Neural cell (in vitro differentiated cells): ENCODE measurements at regions not wholly inside any gene's neighbourhood (a gene's known extent, or its start where the extent isn't known, plus 50 kb on each side); places are given as distances from the start of the nearest gene placed in this dataset.
"Not testable (repeated sequence)": the region's sequence is repeated elsewhere in the genome, so short reads cannot be mapped to it uniquely, and the experiment has no call there.

Experiments
- H2AFZ ChIP-seq: fragments of 200-600, 300-800 bp; sonication (generic), shearing (Covaris generic); 2 replicates; pipeline ENCODE4 v1.6.0; 2014; ENCODE audit warnings: low read depth, mild to moderate bottlenecking, antibody characterized with exemption, low read length, moderate library complexity
- H3F3A ChIP-seq: fragments of 200-600 bp; shearing (Covaris generic); 2 replicates; pipeline ENCODE4 v1.6.1; 2016; ENCODE audit warnings: mild to moderate bottlenecking, moderate library complexity, mixed read lengths, antibody characterized with exemption, low read length; ENCODE audit not compliant: insufficient read depth, poor library complexity, severe bottlenecking
- H3K27ac ChIP-seq: fragments of 200-600, 300-800 bp; sonication (generic), shearing (Covaris generic); 2 replicates; pipeline ENCODE4 v1.5.1; 2014; ENCODE audit warnings: mild to moderate bottlenecking, low read length, moderate library complexity
- H3K27me3 ChIP-seq: fragments of 300-800, 200-600 bp; sonication (generic), shearing (Covaris generic); 2 replicates; pipeline ENCODE4 v1.6.0; 2014; ENCODE audit warnings: mild to moderate bottlenecking, low read depth, low read length, moderate library complexity; ENCODE audit not compliant: insufficient read depth
- H3K36me3 ChIP-seq: fragments of 300-800, 200-600 bp; sonication (generic), shearing (Covaris generic); 2 replicates; pipeline ENCODE4 v1.5.1; 2014; ENCODE audit warnings: mild to moderate bottlenecking, antibody characterized with exemption, low read length, moderate library complexity; ENCODE audit not compliant: insufficient read depth
- H3K4me2 ChIP-seq: fragments of 300-800, 200-600 bp; sonication (generic), shearing (Covaris generic); 2 replicates; pipeline ENCODE4 v1.6.0; 2014; ENCODE audit warnings: mild to moderate bottlenecking, low read length
- H3K4me3 ChIP-seq: fragments of 300-800, 200-600 bp; sonication (generic), shearing (Covaris generic); 2 replicates; pipeline ENCODE4 v1.5.1; 2014; ENCODE audit warnings: mild to moderate bottlenecking, low read length, moderate library complexity
- H3K79me2 ChIP-seq: fragments of 200-600 bp; shearing (Covaris generic); replicated peaks from 2 replicates; pipeline ENCODE4 v1.6.0; 2014; ENCODE audit warnings: mild to moderate bottlenecking, low read length, moderate library complexity; ENCODE audit not compliant: insufficient read depth
- H3K9ac ChIP-seq: fragments of 300-800, 200-600 bp; sonication (generic), shearing (Covaris generic); 2 replicates; pipeline ENCODE4 v1.6.1; 2016; ENCODE audit warnings: mild to moderate bottlenecking, low read length, mixed read lengths
- H3K9me2 ChIP-seq: fragments of 200-600 bp; shearing (Covaris generic); 2 replicates; pipeline ENCODE4 v1.6.1; 2016; ENCODE audit warnings: mild to moderate bottlenecking, low read length, mixed read lengths; ENCODE audit not compliant: insufficient read depth
- H3K9me3 ChIP-seq: fragments of 200-600, 300-800 bp; sonication (generic), shearing (Covaris generic); 2 replicates; pipeline ENCODE4 v1.6.1; 2016; ENCODE audit warnings: mild to moderate bottlenecking, mixed run types, low read length, moderate library complexity, mixed read lengths
- H4K20me1 ChIP-seq: fragments of 200-600 bp; shearing (Covaris generic); 2 replicates; pipeline ENCODE4 v1.6.1; 2016; ENCODE audit warnings: mild to moderate bottlenecking, mixed run types; ENCODE audit not compliant: insufficient read depth
- EP300 ChIP-seq: fragments of 450-650 bp; conservative IDR thresholded peaks from 2 replicates; pipeline ENCODE4 v1.6.1; 2014; ENCODE audit warnings: antibody characterized with exemption, mild to moderate bottlenecking, moderate library complexity; ENCODE audit not compliant: poor library complexity, severe bottlenecking
- EZH2 ChIP-seq: fragments of 200-600, 300-800 bp; shearing (Covaris generic), sonication (generic); IDR thresholded peaks from 2 replicates; pipeline ENCODE4 v1.6.1; 2014; ENCODE audit warnings: antibody characterized with exemption, low read length, borderline replicate concordance, mild to moderate bottlenecking; ENCODE audit not compliant: insufficient read depth, poor library complexity, severe bottlenecking
- MXI1 ChIP-seq: fragments of 450-650 bp; conservative IDR thresholded peaks from 2 replicates; pipeline ENCODE4 v1.6.1; 2014; ENCODE audit warnings: antibody characterized with exemption, mild to moderate bottlenecking; ENCODE audit not compliant: poor library complexity, severe bottlenecking
- POLR2AphosphoS5 ChIP-seq: IDR thresholded peaks from 2 replicates; pipeline ENCODE4 v1.6.1; 2012
- RAD21 ChIP-seq: fragments of 450-650 bp; conservative IDR thresholded peaks from 2 replicates; pipeline ENCODE4 v1.6.1; 2014; ENCODE audit warnings: antibody characterized with exemption, mild to moderate bottlenecking, moderate library complexity
- SMC3 ChIP-seq: fragments of 450-650 bp; conservative IDR thresholded peaks from 2 replicates; pipeline ENCODE4 v1.6.1; 2014; ENCODE audit warnings: antibody characterized with exemption, mild to moderate bottlenecking, moderate library complexity; ENCODE audit not compliant: poor library complexity
- TAF1 ChIP-seq: IDR thresholded peaks from 2 replicates; pipeline ENCODE4 v1.6.1; 2012; ENCODE audit warnings: low read depth
- TF ChIP-seq, protein P1 (sequence below): IDR thresholded peaks from 2 replicates; pipeline ENCODE4 v1.6.1; 2012; ENCODE audit warnings: borderline replicate concordance
- TF ChIP-seq, protein P2 (sequence below): fragments of 450-650 bp; IDR thresholded peaks from 2 replicates; pipeline ENCODE4 v1.5.1; 2014; ENCODE audit warnings: antibody characterized with exemption, mild to moderate bottlenecking, moderate library complexity; ENCODE audit not compliant: poor library complexity, severe bottlenecking

DNA sequence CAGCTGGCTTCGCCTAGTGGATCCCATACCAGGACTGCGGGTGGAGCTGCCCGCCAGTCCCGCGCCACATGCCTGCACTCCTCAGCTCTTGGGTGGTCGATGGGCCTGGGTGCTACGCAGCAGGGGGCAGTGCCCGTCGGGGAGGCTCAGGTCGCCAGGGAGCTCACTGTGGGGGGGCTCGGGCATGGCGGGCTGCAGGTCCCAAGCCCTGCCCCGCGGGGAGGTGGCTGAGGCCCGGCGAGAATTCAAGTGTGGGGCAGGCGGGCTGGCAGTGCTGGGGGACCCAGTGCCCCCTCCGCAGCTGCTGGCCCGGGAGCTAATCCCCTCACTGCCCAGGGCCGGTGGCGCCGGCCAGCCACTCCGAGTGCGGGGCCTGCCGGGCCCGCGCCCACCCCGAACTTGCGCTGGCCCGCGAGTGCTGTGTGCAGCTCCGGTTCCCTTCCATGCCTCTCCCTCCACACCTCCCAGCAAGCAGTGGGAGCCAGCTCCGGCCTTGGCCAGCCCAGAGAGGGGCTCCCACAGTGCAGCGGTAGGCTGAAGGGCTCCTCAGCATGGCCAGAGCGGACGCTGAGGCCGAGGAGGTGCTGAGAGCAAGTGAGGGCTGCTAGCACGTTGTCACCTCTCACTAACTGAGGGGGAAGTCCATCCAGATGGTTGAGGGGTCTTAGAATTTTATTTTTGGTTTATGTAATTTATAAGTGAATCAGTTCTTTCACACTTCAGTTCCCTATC is 85.2 kb upstream of the HMCN1 start:
- no peaks in the 10 kb centered on the region for H3K36me3 ChIP-seq
- no peaks in the 10 kb centered on the region for H3K27me3 ChIP-seq
- no peaks in the 10 kb centered on the region for H4K20me1 ChIP-seq
- TF ChIP-seq TAF1 = no peak
- no peak for TF ChIP-seq SMC3
- no peak for TF ChIP-seq MXI1
- no peak for TF ChIP-seq POLR2AphosphoS5
- TF ChIP-seq, protein P1, sequence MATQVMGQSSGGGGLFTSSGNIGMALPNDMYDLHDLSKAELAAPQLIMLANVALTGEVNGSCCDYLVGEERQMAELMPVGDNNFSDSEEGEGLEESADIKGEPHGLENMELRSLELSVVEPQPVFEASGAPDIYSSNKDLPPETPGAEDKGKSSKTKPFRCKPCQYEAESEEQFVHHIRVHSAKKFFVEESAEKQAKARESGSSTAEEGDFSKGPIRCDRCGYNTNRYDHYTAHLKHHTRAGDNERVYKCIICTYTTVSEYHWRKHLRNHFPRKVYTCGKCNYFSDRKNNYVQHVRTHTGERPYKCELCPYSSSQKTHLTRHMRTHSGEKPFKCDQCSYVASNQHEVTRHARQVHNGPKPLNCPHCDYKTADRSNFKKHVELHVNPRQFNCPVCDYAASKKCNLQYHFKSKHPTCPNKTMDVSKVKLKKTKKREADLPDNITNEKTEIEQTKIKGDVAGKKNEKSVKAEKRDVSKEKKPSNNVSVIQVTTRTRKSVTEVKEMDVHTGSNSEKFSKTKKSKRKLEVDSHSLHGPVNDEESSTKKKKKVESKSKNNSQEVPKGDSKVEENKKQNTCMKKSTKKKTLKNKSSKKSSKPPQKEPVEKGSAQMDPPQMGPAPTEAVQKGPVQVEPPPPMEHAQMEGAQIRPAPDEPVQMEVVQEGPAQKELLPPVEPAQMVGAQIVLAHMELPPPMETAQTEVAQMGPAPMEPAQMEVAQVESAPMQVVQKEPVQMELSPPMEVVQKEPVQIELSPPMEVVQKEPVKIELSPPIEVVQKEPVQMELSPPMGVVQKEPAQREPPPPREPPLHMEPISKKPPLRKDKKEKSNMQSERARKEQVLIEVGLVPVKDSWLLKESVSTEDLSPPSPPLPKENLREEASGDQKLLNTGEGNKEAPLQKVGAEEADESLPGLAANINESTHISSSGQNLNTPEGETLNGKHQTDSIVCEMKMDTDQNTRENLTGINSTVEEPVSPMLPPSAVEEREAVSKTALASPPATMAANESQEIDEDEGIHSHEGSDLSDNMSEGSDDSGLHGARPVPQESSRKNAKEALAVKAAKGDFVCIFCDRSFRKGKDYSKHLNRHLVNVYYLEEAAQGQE = no peak
- TF ChIP-seq, protein P2, sequence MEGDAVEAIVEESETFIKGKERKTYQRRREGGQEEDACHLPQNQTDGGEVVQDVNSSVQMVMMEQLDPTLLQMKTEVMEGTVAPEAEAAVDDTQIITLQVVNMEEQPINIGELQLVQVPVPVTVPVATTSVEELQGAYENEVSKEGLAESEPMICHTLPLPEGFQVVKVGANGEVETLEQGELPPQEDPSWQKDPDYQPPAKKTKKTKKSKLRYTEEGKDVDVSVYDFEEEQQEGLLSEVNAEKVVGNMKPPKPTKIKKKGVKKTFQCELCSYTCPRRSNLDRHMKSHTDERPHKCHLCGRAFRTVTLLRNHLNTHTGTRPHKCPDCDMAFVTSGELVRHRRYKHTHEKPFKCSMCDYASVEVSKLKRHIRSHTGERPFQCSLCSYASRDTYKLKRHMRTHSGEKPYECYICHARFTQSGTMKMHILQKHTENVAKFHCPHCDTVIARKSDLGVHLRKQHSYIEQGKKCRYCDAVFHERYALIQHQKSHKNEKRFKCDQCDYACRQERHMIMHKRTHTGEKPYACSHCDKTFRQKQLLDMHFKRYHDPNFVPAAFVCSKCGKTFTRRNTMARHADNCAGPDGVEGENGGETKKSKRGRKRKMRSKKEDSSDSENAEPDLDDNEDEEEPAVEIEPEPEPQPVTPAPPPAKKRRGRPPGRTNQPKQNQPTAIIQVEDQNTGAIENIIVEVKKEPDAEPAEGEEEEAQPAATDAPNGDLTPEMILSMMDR = no peak
- no peak for TF ChIP-seq EZH2
- TF ChIP-seq RAD21 = no peak
- no peak for TF ChIP-seq EP300
- H3K9me2 ChIP-seq = no peaks in the 10 kb centered on the region
- H3K9me3 ChIP-seq = peaks cover 3% of the 10 kb centered on the region
- H3K9ac ChIP-seq = no peak overlapping the region
- no peak overlapping the region for H3K4me3 ChIP-seq
- no peak overlapping the region for H3K27ac ChIP-seq
- no peak overlapping the region for H3K4me2 ChIP-seq
- H3K79me2 ChIP-seq = no peaks in the 10 kb centered on the region
- H2AFZ ChIP-seq = no peak overlapping the region
- H3F3A ChIP-seq = no peaks in the 10 kb centered on the region

DNA sequence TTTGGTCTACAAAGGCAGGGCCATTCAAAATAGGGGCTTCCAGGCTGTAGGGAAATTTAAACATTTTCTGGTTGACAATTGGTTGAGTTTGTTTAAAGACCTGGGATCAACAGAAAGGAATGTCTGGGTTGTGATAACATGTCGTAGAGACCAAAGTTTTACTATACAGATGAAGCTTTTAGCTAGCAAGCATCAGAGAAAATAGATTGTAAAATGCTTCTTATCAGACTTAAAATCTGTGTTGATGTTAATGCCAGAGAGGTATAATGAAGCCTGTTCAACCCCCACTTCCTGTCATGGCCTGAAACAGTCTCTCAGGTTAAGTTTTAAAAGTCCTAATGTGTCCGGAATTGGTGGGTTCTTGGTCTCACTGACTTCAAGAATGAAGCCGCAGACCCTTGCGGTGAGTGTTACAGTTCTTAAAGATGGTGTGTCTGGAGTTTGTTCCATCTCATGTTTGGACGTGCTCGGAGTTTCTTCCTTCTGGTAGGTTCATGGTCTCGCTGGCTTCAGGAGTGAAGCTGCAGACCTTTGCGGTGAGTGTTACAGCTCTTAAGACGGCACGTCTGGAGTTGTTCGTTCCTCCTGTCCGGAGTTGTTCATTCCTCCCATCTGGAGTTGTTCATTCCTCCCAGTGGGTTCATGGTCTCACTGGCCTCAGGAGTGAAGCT is 86.5 kb upstream of the HMCN1 start:
- not testable (repeated sequence) for H3K9ac ChIP-seq, H3K4me3 ChIP-seq, H3K27ac ChIP-seq, H3K36me3 ChIP-seq, H3K27me3 ChIP-seq, H2AFZ ChIP-seq, H3F3A ChIP-seq, H4K20me1 ChIP-seq, H3K9me2 ChIP-seq, H3K79me2 ChIP-seq, H3K9me3 ChIP-seq, H3K4me2 ChIP-seq
